HG03039 (cell line): ENCODE measurements at regions not wholly inside any gene's neighbourhood (a gene's known extent, or its start where the extent isn't known, plus 50 kb on each side); places are given as distances from the start of the nearest gene placed in this dataset.

Source experiments
- ATAC-seq: cut with Tn5 transposase; IDR thresholded peaks from one replicate; pipeline ENCODE4 v1.9.1; 2021; ENCODE audit warnings: mild to moderate bottlenecking, moderate library complexity; ENCODE audit not compliant: unreplicated experiment

DNA sequence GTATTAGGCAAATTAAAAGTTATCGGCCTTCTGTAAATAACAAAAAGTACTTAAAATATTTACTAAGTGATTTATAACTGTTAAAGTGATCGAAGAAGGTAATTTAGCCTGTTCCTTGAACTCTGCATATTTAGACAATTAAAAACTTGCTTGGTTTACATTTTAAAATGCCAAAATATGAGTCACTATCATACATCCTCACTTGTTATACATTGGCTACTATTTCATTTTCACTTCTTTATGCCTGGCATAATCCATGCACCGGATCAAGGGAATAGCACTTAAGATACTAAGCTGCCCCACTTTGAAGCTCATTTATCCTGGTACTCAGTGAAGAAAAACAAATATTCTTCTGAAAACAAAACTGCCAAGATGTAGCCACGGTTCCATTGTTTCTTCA, 344.6 kb downstream of the UBE3D start:
- no peak for ATAC-seq

DNA sequence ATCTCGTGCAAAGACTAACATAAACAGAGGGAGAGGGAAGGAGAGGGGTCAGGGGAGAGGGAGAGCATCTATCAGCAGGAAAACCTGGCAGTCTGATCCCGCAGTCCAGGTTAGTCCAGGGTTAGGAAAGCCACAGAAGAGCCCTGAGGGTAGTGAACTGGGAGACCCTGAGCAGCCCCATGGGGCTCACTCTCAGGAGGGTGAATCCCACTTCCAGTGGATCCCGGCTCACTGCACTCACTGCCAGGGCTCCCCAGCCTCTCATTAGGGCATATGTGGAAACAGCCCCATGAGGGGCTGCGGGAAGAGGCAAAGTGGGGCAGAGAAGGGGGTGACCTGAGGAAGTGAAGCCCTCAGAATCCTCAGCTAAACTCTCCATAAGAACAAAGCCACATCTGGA, 329.9 kb downstream of the UBE3D start:
- no peak for ATAC-seq

DNA sequence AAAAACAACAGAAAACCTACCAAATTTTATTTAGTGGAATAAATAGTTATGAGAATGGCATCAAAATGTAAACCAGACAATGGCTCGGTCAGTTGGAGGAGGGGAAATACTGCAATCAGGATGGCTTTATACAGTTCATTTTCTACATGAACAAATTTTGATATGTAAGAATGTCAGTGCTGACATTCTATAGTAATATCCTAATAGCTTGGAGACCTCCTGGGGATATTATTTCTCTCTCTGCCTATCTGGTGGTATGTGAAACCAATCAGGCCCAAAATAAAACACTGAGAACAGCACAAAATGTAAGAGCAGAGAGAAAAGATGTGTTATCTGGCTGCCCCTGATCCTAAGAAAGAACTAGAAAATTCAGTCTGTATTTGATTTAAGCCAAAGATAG, 327.7 kb downstream of the UBE3D start:
- no peak for ATAC-seq

DNA sequence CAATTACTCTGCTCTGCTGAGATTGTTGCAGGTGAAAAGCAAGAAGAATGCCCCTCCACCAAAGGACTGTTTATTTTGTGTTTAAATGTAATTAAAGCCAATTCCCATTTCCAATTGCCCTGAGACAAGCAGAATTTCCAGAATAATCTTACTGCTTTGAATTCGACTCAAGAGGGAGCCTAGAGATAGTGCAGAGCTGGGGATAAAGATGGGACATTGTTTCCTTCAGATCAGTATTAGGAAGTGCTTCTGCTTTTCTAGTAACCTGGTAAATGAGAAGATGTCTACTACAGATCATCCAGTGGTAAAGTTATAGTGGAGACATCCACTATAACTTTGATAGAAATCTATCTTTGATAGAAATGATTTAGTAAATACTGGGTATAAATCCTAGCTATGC, 326.9 kb downstream of the UBE3D start:
- ATAC-seq: no peak

DNA sequence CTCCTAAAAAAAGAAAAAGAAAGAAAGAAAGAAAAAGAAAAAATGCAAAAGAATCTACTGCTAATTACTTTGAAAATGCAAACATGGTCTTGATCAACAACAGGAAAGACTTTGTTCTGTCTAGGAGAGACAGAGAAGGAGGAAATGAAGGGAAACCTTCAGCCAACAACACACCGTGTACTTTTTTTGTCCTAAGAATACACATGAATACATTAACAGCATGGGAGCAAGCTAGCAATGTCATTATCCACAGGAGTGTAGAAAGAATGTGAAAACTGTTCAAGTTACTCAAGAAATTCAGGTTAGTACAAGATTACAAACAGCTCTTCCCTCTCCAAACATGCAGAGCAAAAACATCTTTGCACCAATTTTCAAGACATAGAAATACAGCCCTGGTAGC, 326.3 kb downstream of the UBE3D start:
- ATAC-seq: no peak

DNA sequence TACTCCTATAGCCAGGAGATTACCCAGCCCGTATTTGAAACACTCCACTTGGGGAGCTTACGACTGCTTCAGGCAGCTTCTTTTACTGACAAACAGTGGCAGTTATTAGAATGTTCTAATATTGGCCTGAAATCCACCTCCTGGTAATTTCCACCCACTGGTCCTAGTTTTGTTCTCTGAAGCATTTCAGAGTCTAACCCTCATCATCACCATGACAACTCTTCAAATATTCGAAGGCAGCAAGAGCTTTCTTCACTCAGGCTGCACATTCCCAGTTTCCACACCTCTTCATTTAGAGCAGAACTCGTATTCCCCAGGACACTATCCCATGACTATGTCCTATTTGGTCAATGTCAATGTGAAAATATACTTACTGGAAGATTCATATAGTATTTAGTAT, 325.6 kb downstream of the UBE3D start:
- no peak for ATAC-seq

DNA sequence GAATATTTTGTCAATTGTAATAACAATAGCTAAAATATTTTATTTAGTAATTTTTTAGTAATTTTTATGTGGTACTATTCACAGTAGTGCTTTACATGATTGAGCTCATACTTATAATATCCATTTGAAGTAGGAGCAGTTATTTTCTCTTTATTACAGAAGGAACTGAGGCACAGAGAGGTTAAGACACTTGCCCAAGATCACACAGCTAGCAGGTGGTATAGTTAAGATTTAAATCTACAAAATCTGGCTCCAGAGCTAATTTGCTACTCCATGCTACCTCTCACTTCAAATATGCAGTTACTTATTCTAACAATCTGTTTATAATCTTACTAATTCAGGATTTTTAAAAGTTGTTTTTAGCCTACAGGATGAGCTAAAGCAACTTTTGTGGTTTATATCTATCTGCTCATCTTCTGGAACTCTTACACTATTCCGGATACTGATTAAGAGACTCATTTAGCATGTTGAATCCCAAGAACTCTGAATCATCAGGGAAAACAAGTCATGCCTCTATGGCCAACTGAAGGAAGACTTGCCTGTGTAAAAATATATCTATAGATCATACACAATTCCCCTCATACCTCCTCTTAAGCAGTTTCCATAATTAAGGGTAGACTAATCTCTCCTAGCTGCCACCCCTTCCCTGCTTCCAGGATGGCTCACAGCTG, 324.2 kb downstream of the UBE3D start:
- ATAC-seq: no peak

DNA sequence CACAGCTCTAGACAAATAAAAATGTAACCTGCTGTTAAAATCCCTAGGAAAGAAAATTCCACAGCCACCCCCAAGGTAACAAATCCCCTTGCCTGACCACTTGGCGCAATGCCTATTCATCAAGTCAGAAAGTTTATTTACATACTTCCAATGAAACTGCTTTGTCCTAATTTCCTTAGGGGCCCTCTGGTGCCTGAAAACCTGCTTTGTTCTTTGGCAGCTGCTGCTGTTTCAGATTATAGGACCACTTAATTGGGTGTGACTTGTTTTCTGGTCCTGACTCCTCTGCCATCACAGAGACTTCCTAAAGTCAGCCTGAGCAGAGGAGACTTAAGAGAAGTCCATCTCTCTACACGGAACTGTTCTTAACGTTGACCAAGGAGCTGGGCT, 323.6 kb downstream of the UBE3D start:
- ATAC-seq: no peak

DNA sequence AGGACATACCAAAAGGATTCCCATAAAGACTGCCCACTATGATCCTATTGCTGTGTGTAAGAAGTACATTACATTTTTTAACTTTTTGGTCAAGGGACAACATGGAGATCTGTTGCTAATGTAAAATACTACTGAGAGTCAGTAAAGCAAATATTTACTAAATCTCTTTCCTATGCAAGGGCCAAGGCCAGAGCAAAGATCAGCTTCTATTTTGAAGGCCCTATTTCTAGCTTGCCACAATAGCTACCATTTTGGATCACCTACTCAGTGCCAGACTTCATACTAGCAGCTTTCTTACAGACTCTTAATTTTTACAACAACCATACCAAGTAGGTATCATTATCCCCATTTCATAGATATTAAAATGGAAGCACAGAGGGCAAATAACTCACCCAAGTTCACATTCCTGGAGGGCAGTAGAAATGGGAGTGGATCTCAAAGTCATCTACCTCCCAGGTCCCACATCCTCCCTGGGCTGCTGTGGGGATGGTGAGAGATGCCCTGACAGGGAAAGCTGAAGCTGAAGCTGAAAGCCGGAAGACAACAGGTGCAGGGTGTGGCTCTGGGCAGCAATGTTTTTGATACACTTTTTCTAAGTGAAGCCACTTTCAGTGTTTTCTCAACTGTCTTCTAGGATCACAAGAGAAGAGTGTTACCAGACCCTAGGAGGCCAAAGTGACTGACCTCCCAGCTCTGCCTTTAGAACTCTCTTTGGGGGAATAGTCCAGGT, 321.2 kb downstream of the UBE3D start:
- no peak for ATAC-seq

DNA sequence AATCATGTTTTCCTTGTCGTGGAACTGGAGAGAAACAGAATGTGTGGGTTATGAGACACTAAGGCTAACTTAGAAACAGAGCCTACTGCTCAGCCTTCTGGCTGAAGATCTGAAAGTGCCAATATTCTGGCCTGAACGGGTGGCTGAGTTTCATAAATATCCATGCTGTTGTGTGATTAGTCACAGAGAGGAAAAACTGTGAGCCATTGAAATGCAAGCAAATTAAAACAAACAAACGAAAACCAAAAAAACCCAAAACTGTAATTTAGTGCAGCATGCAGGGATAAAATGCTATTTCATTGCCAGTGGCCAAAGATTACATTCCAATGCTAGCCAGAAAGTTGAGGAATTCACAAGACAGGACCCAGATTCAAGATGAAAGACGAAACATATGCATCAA, 315.1 kb downstream of the UBE3D start:
- ATAC-seq: no peak

DNA sequence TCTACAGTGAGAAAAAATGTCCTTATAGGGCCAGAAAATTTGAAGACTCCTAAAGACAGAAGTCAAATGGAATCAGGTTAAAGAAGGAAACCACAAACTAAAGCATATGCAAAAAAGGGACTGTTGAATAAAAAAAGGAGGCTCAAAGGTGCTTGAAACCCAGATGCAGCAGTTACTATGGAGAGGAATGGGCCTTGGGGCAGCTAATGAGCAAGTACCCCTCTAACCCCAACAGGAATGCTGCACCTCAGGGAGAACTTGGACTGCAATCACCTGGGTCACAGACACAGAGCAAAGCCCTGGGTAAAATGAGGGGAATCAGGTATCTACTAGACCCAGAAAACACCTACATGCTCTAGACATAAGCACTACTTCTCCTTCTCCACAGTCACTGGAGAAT, 313.9 kb downstream of the UBE3D start:
- ATAC-seq: no peak

DNA sequence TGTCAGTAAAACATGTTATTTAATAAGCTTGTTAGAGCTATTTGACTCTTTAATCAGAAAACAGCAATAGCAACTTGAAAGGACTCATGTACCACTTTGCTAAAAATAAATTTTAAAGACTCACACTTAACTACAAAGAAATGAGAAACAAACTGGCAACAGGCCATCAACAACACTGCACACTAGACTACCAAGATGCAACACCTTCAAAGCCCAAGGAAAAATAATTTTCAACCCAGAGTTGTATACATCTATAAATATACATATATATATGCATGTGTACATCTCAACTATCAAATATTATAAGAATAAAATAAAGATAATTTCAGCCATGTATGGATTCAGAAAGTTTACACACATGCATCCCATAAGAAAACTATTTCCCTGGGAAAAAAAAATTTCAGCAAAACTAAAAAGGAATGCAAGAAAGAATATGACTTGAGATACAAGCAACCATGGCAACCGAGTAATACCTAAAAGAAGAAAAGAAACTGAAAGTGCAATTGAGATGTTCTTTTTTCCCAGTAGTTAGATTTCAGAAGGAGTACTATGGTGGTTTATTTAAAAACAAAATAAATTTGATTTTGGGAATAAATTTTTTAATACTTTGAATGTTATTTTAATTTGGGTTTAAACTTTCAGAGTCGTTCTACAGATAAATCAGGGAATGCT, 303.8 kb downstream of the UBE3D start:
- ATAC-seq: no peak

DNA sequence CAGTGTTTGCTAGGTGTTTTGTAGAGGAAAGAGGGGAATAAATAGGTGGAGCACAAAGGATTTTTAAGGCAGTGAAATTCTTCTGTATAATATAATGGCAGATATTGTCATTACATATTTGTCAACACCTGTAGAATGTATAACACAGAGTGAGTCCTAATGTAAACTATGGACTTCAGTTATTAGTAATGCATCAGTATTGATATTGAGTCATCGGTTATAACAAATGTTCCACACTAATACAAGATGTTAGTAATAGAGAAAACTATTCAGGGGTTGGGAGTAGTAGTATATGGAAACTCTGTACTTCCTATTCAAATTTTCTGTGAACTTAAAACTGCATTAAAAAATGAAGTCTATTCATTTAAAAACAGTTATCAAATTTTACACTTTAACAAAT, 299.2 kb downstream of the UBE3D start:
- no peak for ATAC-seq

DNA sequence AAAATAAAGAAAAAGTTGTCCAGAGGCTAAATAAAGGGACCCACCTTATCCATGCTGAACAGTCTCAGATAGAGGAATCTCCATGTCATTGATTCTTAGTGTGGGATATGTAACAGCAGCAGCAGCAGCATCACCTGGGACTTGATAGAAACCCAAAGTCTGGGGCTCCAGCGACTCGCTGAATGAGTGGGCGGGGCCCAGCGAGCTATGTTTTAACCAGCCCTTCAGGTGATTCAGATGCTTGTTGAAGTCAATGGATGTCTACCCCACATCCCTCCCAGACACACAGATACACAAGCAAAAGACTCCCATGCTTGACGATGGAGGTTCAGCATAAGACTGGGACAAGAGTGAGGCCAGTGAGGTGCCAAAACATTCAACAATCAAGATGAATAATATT, 298.6 kb downstream of the UBE3D start:
- ATAC-seq: no peak

DNA sequence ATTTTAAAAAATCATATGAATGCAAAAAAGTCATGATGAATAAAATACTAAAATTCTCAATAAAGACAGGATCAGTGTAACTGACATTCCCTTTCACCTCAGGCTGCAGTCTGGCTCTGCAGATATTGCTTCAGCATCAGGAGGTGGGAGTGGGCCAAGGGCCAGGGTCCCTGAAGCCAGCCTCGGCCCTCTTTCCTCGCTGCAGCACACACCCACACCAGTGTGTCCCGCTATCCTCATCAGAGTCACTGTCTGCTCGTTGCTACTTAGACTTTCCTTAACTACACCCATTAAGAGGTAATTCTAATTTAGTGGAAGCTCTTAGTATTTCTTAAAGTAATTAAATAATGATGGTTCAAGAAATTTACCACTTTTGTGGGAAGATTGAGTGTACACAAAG, 298.2 kb downstream of the UBE3D start:
- ATAC-seq: no peak

DNA sequence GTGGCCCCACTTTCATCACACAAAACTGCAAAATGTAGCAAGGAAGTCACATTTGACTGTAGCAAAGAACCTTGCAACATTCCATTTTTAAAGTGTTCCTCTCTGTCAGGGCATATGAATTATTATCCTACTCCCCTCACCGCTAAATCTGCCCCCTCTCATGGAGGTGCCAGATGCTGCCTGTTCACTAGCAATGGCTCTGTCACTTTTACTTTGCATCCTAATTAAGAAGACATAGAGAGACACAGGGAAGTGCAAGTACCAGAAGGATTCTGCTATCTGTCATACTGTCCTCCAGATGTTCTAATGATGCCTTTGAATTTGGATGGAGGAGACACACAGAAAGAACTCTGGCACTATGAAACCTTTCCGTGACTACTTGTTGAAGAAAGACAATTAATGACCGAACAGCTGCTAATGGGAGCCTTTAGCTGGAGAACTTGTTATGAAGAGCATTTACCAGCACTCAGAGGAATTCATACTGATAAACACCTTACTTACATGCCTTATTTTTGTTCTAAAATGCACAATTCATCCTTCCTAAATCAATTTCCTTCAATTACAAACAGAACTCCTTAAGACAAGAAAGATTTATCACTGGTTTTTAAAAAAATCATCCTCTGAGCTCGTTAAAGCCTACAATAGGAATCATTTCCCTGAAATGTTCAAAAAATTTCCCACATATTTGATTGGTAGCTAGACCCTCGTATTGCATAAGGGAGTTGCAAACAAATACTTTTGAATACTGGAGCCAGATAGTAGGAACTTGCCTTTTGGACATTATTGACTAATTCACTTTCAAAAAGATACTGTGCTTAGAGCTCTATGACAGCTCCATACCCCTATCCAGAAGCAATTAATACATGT, 292.6 kb downstream of the UBE3D start:
- ATAC-seq: no peak

DNA sequence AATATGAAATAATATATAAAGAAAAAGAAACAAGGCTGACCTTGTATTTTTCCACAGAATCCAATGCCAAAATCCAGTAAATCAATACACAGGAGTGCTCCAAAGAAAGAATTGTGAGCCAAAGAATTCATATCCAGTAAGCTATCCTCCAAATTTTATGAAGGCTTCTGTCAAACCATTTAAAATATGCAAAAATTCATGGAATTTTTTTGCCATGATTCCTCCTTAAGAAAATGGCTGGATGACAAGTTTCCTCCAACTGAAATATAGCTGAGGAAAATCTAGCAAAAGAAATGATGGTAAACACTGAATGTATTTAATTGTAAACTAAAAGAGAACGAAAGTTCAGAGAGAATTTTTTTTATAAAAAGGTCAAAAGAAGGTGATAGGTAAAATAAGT, 290.3 kb downstream of the UBE3D start:
- ATAC-seq: no peak

DNA sequence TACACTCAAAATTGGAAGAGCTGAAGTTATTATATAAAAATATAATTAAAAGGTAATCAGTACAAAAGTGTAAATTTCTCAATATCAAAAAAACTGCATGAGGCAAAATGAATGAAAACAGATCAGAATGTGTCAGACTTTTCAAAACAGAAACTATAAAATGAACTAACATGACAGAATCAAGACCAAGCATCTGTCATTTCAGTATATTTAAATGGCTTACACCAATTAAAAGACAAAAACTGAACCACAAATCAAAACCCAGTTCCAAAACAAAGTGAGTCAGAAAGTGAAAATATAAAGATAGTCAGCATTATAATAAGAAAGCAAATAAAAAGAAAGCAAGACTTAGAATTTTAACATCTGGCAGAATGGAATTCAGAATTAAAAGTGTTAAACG, 289.7 kb downstream of the UBE3D start:
- ATAC-seq: no peak

DNA sequence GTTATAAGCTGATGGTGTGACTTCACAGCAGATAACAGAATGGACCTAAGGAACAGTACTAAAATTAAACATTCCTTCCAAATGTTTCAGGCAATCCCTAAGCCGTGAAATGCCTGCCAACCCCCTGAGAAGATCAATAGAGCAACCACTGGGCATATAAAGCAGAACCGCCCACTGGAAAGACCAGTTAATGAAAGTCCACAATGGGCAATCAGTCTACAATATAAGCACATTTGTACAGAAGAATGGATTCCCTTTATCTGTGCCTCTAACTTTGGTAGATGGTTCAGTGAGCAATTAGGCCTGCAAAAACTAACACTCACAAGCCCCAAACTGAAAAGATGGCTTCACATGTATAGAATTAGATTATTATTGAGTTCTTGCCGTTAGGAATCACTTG, 286.6 kb downstream of the UBE3D start:
- no peak for ATAC-seq

DNA sequence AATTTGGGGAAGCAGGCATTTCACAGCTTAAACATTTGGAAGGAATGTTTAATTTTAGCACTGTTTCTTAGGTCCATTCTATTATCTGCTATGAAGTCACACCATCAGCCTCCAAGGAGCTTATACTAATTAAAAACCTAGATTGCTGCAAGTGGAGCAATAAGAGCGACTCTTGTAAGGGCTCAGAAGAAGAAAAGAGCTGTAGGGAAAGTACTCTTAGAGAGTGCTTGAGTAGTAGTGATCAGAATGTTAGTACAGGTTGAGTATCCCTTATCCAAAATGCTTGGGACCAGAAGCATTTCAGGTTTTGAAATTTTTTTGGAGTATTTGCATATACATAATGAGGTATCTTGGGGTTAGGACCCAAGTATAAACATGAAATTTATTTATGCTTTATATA, 285.3 kb downstream of the UBE3D start:
- no peak for ATAC-seq

DNA sequence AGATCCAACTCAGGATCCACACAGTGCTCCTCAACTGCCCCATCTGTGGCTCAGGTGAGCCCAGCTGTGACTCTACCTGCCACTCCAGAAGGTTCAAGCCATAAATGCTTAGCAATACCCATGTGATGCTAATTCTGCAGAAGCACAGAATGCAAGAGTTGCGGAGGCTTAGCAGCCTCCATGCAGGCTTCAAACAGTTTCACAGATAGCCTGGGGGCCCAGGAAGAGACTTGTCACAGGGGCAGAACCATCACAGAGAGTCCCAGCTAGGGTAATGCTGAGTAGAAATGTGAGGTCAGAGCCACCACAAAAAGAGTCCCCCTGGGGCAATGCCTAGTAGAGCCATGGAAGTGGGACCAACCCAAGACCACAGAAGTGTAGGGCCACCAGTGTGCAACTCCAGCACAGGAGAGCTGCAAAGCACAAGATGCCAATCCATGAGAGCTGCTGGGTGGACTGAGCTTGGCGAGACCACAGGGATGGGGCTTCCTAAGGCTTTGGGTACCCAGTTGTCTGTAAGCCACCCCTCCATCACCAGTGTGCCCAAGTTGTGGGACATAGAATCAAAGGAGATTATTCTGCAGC, 283.9 kb downstream of the UBE3D start:
- no peak for ATAC-seq
